Anterior cingulate cortex (tissue), 58 donors: ENCODE measurements at regions not wholly inside any gene's neighbourhood (a gene's known extent, or its start where the extent isn't known, plus 50 kb on each side); places are given as distances from the start of the nearest gene placed in this dataset.

Source experiments
- DNase-seq, 58 donors: peaks; one replicate each; lab custom pipeline; 2025; lab: John Stamatoyannopoulos, UW

GRCh38 chr13:90388887-90389452 lies 958.5 kb upstream of the MIR17HG start:
- DNase-seq, result no peak

GRCh38 chr13:90389537-90389936 lies 958.0 kb upstream of the MIR17HG start:
- DNase-seq, result no peak

GRCh38 chr13:90393408-90393807 lies 954.1 kb upstream of the MIR17HG start:
- DNase-seq, result no peak

- DNase-seq, result no peak
Measured at GRCh38 chr13:90395348-90395747, 952.1 kb upstream of the MIR17HG start.

GRCh38 chr13:90395846-90396245 lies 951.6 kb upstream of the MIR17HG start:
- DNase-seq, result no peak

- DNase-seq, result no peak
Measured at GRCh38 chr13:90396266-90396665, 951.2 kb upstream of the MIR17HG start.

- no peak for DNase-seq
Measured at GRCh38 chr13:90397503-90397902, 950.0 kb upstream of the MIR17HG start.

GRCh38 chr13:90400372-90400771 lies 947.1 kb upstream of the MIR17HG start:
- DNase-seq, result no peak

GRCh38 chr13:90401150-90401549 lies 946.3 kb upstream of the MIR17HG start:
- DNase-seq, result no peak

GRCh38 chr13:90402102-90402501 lies 945.4 kb upstream of the MIR17HG start:
- no peak for DNase-seq

- DNase-seq, result no peak
Measured at GRCh38 chr13:90402613-90403012, 944.9 kb upstream of the MIR17HG start.

- no peak for DNase-seq
Measured at GRCh38 chr13:90403330-90404082, 944.0 kb upstream of the MIR17HG start.

- DNase-seq, result no peak
Measured at GRCh38 chr13:90405301-90405700, 942.2 kb upstream of the MIR17HG start.

GRCh38 chr13:90412980-90413379 lies 934.5 kb upstream of the MIR17HG start:
- DNase-seq, result no peak

GRCh38 chr13:90413548-90413947 lies 933.9 kb upstream of the MIR17HG start:
- no peak for DNase-seq

GRCh38 chr13:90414691-90415596 lies 932.5 kb upstream of the MIR17HG start:
- no peak for DNase-seq

GRCh38 chr13:90415902-90416301 lies 931.6 kb upstream of the MIR17HG start:
- no peak for DNase-seq

- DNase-seq, result no peak
Measured at GRCh38 chr13:90416519-90416918, 931.0 kb upstream of the MIR17HG start.

- DNase-seq, result no peak
Measured at GRCh38 chr13:90416938-90417337, 930.5 kb upstream of the MIR17HG start.

- DNase-seq, result no peak
Measured at GRCh38 chr13:90420683-90421082, 926.8 kb upstream of the MIR17HG start.
